Peyer's patch (tissue), 4 donors: ENCODE measurements at regions not wholly inside any gene's neighbourhood (a gene's known extent, or its start where the extent isn't known, plus 50 kb on each side); places are given as distances from the start of the nearest gene placed in this dataset.

Source experiments
- DNase-seq, 3 donors: peaks; one replicate each; pipeline ENCODE4 v3.0.0-alpha.2; 2017 to 2019
- H3K27ac ChIP-seq, 4 donors: fragments of 200-600 bp; sonication (generic); one replicate each; pipeline ENCODE4 v1.5.1; 2016 to 2019
- H3K27me3 ChIP-seq, 2 donors: fragments of 200-600 bp; sonication (generic); one replicate each; pipeline ENCODE4 v1.5.1; 2019
- H3K36me3 ChIP-seq, 3 donors: fragments of 200-600 bp; sonication (generic); one replicate each; pipeline ENCODE4 v1.5.1; 2016 to 2019
- H3K4me1 ChIP-seq, 4 donors: fragments of 200-600 bp; sonication (generic); one replicate each; pipeline ENCODE4 v1.5.1; 2016 to 2019
- H3K4me3 ChIP-seq, 4 donors: fragments of 200-600 bp; sonication (generic); 1 replicate in 3 of 4; 2 replicates in 1 of 4; pipeline ENCODE4 v1.5.1; 2016 to 2019; ENCODE audit warnings: mild to moderate bottlenecking in 1 of 4
- H3K9me3 ChIP-seq, 4 donors: fragments of 200-600 bp; sonication (generic); one replicate each; pipeline ENCODE4 v1.5.1; 2016 to 2019; ENCODE audit warnings: mild to moderate bottlenecking in 1 of 4
- CTCF ChIP-seq, 6 experiments: fragments of 450-650 bp in 4 of 6; fragments of 200-600 bp in 2 of 6; sonication (generic) in 1 of 6; IDR thresholded peaks; one replicate each; pipeline ENCODE4 v1.5.1; 2017 to 2019; ENCODE audit warnings: antibody characterized with exemption in 6 of 6, mild to moderate bottlenecking in 3 of 6, moderate library complexity in 1 of 6
- POLR2A ChIP-seq, 2 donors: fragments of 450-650 bp; IDR thresholded peaks; one replicate each; pipeline ENCODE4 v1.5.1; 2017; ENCODE audit warnings: antibody characterized with exemption in 2 of 2, mild to moderate bottlenecking in 2 of 2, moderate library complexity in 2 of 2

GRCh38 chr6:79780881-79781280 is 149.8 kb downstream of the SH3BGRL2 start:
- H3K27me3 ChIP-seq = no peaks in the 10 kb centered on the region
- TF ChIP-seq CTCF (IDR thresholded peaks at IDR 0.05) = no peak
- no peak for TF ChIP-seq POLR2A (IDR thresholded peaks at IDR 0.05)
- DNase-seq = no peak
- H3K4me1 ChIP-seq = peaks cover 0 to 4% (median 0%) of the 10 kb centered on the region in 4 donors
- no peak overlapping the region for H3K27ac ChIP-seq
- H3K4me3 ChIP-seq = no peak overlapping the region
- H3K36me3 ChIP-seq = no peaks in the 10 kb centered on the region
- no peaks in the 10 kb centered on the region for H3K9me3 ChIP-seq

- Histone ChIP-seq H3K36me3 (no peaks in the 10 kb centered on the region), H3K27me3 (no peaks in the 10 kb centered on the region), H3K4me3 (no peak overlapping the region), H3K27ac (no peak overlapping the region), H3K4me1 (peaks cover 0 to 4% (median 0%) of the 10 kb centered on the region in 4 donors), H3K9me3 (no peaks in the 10 kb centered on the region)
- TF ChIP-seq CTCF (IDR thresholded peaks at IDR 0.05) (no peak), POLR2A (IDR thresholded peaks at IDR 0.05) (no peak)
- no peak for DNase-seq
These were observed 147.7 kb downstream of the SH3BGRL2 start for GRCh38 chr6:79778816-79779215.

- Histone ChIP-seq H3K27ac (peak overlapping the region in 1 of 4 donors; percentile 6), H3K27me3 (no peaks in the 10 kb centered on the region), H3K9me3 (no peaks in the 10 kb centered on the region), H3K36me3 (no peaks in the 10 kb centered on the region), H3K4me1 (peaks cover 0 to 4% (median 0%) of the 10 kb centered on the region in 4 donors), H3K4me3 (peak overlapping the region; percentile 5 to 35 (median 24))
- peak; percentile 65 to 85 (median 79) for DNase-seq
- TF ChIP-seq CTCF (IDR thresholded peaks at IDR 0.05) = peak; percentile 78 to 99 (median 80)
- no peak for TF ChIP-seq POLR2A (IDR thresholded peaks at IDR 0.05)
These were observed 146.8 kb downstream of the SH3BGRL2 start for GRCh38 chr6:79777713-79778579.

- TF ChIP-seq CTCF (IDR thresholded peaks at IDR 0.05) (no peak), POLR2A (IDR thresholded peaks at IDR 0.05) (no peak)
- Histone ChIP-seq H3K4me1 (peaks cover 0 to 4% (median 0%) of the 10 kb centered on the region in 4 donors), H3K27ac (no peak overlapping the region), H3K9me3 (no peaks in the 10 kb centered on the region), H3K4me3 (no peak overlapping the region), H3K36me3 (no peaks in the 10 kb centered on the region), H3K27me3 (no peaks in the 10 kb centered on the region)
- no peak for DNase-seq
These were observed 144.9 kb downstream of the SH3BGRL2 start for GRCh38 chr6:79776076-79776475.

- no peaks in the 10 kb centered on the region for H3K36me3 ChIP-seq
- no peaks in the 10 kb centered on the region for H3K27me3 ChIP-seq
- H3K4me1 ChIP-seq = peaks cover 0 to 4% (median 0%) of the 10 kb centered on the region in 4 donors
- no peak overlapping the region for H3K4me3 ChIP-seq
- no peaks in the 10 kb centered on the region for H3K9me3 ChIP-seq
- no peak for TF ChIP-seq CTCF (IDR thresholded peaks at IDR 0.05)
- TF ChIP-seq POLR2A (IDR thresholded peaks at IDR 0.05) = no peak
- no peak for DNase-seq
- no peak overlapping the region for H3K27ac ChIP-seq
These were observed 144.1 kb downstream of the SH3BGRL2 start for GRCh38 chr6:79775222-79775621.
